MM.1S (cell line): ENCODE measurements at regions not wholly inside any gene's neighbourhood (a gene's known extent, or its start where the extent isn't known, plus 50 kb on each side); places are given as distances from the start of the nearest gene placed in this dataset.

Experiments used
- EZH2 ChIP-seq: fragments of 300-600 bp; sonication (generic); optimal IDR thresholded peaks from 2 replicates; pipeline ENCODE3; 2017; ENCODE audit warnings: low read depth, mild to moderate bottlenecking, antibody characterized with exemption, low read length, mixed read lengths
- EZH2phosphoT487 ChIP-seq: fragments of 300-600 bp; sonication (generic); IDR thresholded peaks from 2 replicates; pipeline ENCODE4 v1.6.1; 2018; ENCODE audit warnings: antibody characterized with exemption, low read length
- TF ChIP-seq, protein P1 (sequence below): fragments of 300-600 bp; sonication (generic); IDR thresholded peaks from 2 replicates; pipeline ENCODE4 v1.5.1; 2016; ENCODE audit warnings: antibody characterized with exemption, low read length, mixed read lengths

DNA sequence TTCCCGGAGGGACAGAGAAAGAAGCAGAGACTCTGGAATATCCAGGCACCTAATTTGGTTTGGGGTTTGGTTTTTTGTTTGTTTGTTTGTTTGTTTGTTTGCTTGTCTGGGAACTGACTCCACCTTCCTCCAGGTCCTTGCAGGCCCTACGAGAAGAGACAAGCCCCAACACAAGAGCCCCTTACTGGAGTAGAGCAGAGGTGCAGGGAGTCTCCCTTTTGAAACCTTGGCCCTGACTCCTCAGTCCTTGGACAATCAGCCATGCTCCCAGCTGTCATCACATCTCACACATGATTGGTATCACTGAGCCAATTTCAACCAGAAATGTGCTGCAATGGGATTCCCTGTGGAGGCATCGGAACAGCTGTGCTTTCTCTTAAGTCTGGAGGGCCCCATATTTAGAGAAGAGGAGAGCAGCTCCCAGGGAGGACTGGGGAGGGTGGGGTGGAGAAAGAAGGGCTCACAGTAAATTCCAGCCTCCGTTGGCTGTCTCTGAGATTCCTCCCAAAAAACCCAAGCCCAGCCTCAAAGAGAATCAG, 279.9 kb upstream of the NCKAP5 start:
- TF ChIP-seq, protein P1, sequence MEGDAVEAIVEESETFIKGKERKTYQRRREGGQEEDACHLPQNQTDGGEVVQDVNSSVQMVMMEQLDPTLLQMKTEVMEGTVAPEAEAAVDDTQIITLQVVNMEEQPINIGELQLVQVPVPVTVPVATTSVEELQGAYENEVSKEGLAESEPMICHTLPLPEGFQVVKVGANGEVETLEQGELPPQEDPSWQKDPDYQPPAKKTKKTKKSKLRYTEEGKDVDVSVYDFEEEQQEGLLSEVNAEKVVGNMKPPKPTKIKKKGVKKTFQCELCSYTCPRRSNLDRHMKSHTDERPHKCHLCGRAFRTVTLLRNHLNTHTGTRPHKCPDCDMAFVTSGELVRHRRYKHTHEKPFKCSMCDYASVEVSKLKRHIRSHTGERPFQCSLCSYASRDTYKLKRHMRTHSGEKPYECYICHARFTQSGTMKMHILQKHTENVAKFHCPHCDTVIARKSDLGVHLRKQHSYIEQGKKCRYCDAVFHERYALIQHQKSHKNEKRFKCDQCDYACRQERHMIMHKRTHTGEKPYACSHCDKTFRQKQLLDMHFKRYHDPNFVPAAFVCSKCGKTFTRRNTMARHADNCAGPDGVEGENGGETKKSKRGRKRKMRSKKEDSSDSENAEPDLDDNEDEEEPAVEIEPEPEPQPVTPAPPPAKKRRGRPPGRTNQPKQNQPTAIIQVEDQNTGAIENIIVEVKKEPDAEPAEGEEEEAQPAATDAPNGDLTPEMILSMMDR = no peak
- no peak for TF ChIP-seq EZH2
- TF ChIP-seq EZH2phosphoT487 = no peak
